Lung (tissue), 11 donors: ENCODE measurements at regions not wholly inside any gene's neighbourhood (a gene's known extent, or its start where the extent isn't known, plus 50 kb on each side); places are given as distances from the start of the nearest gene placed in this dataset.

ENCODE experiments used
- ATAC-seq: fragments of 200-7000 bp; cut with Tn5 transposase; one replicate; pipeline ENCODE4 v1.9.1; 2020; ENCODE audit warnings: moderate number of reproducible peaks; ENCODE audit not compliant: insufficient read depth, low FRiP score
- DNase-seq, 3 donors: peaks; one replicate each; pipeline ENCODE4 v3.0.0-alpha.2; 2013 to 2017
- H3K27ac ChIP-seq, 2 donors: one replicate each; pipeline ENCODE4 v1.5.1; 2013; ENCODE audit warnings: mild to moderate bottlenecking in 2 of 2, moderate library complexity in 2 of 2, control low read depth in 1 of 2, inconsistent platforms in 1 of 2, low read depth in 1 of 2, low read length in 1 of 2
- H3K27me3 ChIP-seq, 3 donors: one replicate each; pipeline ENCODE4 v1.5.1; 2013; ENCODE audit warnings: low read length in 2 of 3; ENCODE audit not compliant: control insufficient read depth in 3 of 3, insufficient read depth in 3 of 3
- H3K36me3 ChIP-seq, 4 donors: one replicate each; pipeline ENCODE4 v1.5.1; 2013; ENCODE audit warnings: low read length in 4 of 4, mild to moderate bottlenecking in 1 of 4, moderate library complexity in 1 of 4; ENCODE audit not compliant: control insufficient read depth in 4 of 4, insufficient read depth in 4 of 4
- H3K4me1 ChIP-seq, 5 donors: one replicate each; pipeline ENCODE4 v1.5.1; 2013; ENCODE audit warnings: low read length in 5 of 5, mild to moderate bottlenecking in 2 of 5, moderate library complexity in 1 of 5; ENCODE audit not compliant: control insufficient read depth in 5 of 5, insufficient read depth in 5 of 5
- H3K4me3 ChIP-seq: one replicate; pipeline ENCODE4 v1.5.1; 2013; ENCODE audit warnings: mild to moderate bottlenecking, control low read depth, moderate library complexity
- H3K9ac ChIP-seq, 2 donors: one replicate each; pipeline ENCODE4 v1.5.1; 2013; ENCODE audit warnings: low read length in 2 of 2, control low read depth in 1 of 2; ENCODE audit not compliant: insufficient read depth in 1 of 2
- H3K9me3 ChIP-seq, 4 donors: one replicate each; pipeline ENCODE4 v1.5.1; 2013; ENCODE audit warnings: low read length in 3 of 4, mild to moderate bottlenecking in 1 of 4, moderate library complexity in 1 of 4; ENCODE audit not compliant: control insufficient read depth in 4 of 4, insufficient read depth in 3 of 4
- WGBS, 2 donors: extraction: QIAGEN DNeasy Blood & Tissue Kit; methylation state at CpG; one replicate each; pipeline ENCODE4 v1.1.7; 2013; 5-methylcytosine and 5-hydroxymethylcytosine counted together
- TF ChIP-seq, protein P1 (sequence below): IDR thresholded peaks from 2 replicates; pipeline ENCODE4 v1.5.1; 2012; ENCODE audit warnings: mild to moderate bottlenecking; ENCODE audit errors: control extremely low read depth, extremely low read depth
- donor health status: control.
- donor health status: control.
- donor health status: Bipolar disorder and iron deficiency.
- donor health status: healthy.
- donor health status: DM: yes; HTN: yes; CAD: no.

DNA sequence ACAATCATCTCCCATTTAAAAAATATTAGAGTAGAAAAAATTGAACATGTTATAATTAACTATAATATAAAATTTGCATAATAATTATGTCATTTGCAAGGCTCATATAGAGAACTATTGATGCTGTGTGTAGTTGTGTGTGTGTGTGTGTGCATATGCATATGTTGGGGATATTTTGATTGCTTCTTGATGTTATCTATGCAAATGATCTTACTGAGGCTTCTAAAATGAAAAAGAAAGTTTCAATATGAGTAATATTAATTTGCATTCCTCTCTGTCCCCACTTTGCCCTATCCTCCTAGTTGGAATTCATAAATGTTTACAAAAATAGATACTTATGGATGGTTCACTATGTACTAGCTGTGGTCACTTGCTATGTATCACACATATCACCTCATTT is 523.3 kb downstream of the TRIB2 start:
- Histone ChIP-seq H3K27me3 (no peaks in the 10 kb centered on the region), H3K4me1 (peaks cover 0 to 3% (median 0%) of the 10 kb centered on the region in 5 donors), H3K4me3 (no peak overlapping the region), H3K9me3 (no peaks in the 10 kb centered on the region), H3K36me3 (no peaks in the 10 kb centered on the region), H3K9ac (no peak overlapping the region), H3K27ac (no peak overlapping the region)
- TF ChIP-seq, protein P1, sequence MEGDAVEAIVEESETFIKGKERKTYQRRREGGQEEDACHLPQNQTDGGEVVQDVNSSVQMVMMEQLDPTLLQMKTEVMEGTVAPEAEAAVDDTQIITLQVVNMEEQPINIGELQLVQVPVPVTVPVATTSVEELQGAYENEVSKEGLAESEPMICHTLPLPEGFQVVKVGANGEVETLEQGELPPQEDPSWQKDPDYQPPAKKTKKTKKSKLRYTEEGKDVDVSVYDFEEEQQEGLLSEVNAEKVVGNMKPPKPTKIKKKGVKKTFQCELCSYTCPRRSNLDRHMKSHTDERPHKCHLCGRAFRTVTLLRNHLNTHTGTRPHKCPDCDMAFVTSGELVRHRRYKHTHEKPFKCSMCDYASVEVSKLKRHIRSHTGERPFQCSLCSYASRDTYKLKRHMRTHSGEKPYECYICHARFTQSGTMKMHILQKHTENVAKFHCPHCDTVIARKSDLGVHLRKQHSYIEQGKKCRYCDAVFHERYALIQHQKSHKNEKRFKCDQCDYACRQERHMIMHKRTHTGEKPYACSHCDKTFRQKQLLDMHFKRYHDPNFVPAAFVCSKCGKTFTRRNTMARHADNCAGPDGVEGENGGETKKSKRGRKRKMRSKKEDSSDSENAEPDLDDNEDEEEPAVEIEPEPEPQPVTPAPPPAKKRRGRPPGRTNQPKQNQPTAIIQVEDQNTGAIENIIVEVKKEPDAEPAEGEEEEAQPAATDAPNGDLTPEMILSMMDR = no peak
- ATAC-seq (no peak), DNase-seq (no peak)

DNA sequence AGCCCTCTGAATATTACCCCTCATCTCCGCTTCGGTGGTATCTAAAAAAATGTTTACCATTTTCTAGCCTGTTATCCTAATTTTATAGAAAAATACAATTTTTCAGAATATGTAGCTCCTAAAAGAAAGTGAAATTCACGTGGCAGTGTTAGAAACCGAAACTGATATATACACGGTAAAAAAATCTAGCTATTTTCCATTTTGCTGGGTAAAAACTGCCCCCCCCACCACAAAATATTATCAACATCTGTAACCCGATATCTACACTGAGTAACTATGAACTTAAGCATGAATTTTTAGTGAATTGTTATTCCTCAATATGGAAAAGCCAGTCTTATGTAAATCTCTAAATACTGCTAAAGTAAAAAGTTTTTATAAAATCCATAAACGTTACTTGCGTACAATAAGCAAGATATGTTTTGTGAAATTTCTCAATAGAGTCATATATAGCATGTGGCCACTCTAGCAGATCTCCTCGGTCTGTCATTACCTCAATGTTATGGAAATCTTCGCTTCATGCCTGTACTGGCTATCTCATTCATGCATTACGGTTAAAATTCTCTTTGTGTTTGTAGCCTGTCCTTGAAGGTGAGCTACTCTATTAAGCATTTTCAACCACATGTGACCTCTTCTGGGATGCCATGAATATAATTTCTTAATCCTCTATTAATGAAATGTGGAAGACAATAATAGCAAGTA is 524.2 kb downstream of the TRIB2 start:
- no peak overlapping the region for H3K4me3 ChIP-seq
- no peaks in the 10 kb centered on the region for H3K27me3 ChIP-seq
- H3K9ac ChIP-seq = no peak overlapping the region
- TF ChIP-seq, protein P1 = no peak
- no peak overlapping the region for H3K27ac ChIP-seq
- no peak for DNase-seq
- no peaks in the 10 kb centered on the region for H3K9me3 ChIP-seq
- ATAC-seq = no peak
- WGBS, 2 donors = 74 to 87% methylated on average over 11 of the region's 11 CpGs
- peaks cover 0 to 3% (median 0%) of the 10 kb centered on the region in 5 donors for H3K4me1 ChIP-seq
- no peaks in the 10 kb centered on the region for H3K36me3 ChIP-seq

DNA sequence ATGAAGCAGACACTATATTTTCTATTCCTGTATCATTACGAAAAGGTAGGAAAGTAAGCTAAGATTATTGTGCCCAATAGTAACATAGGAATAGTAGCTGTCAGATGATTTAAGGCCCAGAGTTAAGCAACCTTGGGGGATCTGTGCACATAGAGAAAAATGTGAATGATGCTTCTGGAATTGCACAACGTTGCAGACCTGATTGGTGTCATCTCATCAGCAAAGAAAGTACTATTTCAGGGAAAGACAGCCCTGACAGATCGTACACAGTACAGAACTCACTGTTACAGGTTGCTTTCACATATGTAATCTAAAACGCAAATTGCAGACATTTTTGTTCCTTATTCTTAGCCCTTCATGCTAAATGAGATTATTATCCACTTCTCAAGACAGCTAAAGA is 535.9 kb downstream of the TRIB2 start:
- H3K4me1 ChIP-seq = no peaks in the 10 kb centered on the region
- H3K27ac ChIP-seq = no peak overlapping the region
- H3K36me3 ChIP-seq = no peaks in the 10 kb centered on the region
- no peak overlapping the region for H3K4me3 ChIP-seq
- WGBS, 2 donors = 66 to 69% methylated on average over 4 of the region's 4 CpGs
- DNase-seq (no peak), ATAC-seq (no peak)
- TF ChIP-seq, protein P1 = no peak
- no peaks in the 10 kb centered on the region for H3K9me3 ChIP-seq
- no peak overlapping the region for H3K9ac ChIP-seq
- no peaks in the 10 kb centered on the region for H3K27me3 ChIP-seq

DNA sequence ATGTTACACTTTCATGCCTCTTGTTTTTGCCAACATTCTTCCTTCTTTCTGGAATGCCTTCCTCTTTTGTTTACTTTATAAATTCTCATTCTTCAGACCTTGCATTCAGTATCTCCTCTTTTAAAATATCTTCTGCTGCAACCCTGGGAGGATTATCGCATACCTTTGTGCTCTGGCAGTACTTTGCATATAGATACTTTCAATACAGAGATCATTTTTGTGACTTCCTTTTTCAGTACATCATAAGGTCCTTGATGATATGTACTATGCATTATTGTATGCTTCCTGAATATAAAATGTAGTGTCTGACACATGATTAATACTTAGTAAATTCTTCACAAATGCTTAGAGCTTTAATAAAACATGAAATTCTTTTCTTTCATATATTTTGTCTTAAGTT is 538.7 kb downstream of the TRIB2 start:
- ATAC-seq (no peak), DNase-seq (no peak)
- H3K4me3 ChIP-seq = no peak overlapping the region
- no peaks in the 10 kb centered on the region for H3K27me3 ChIP-seq
- no peaks in the 10 kb centered on the region for H3K9me3 ChIP-seq
- H3K36me3 ChIP-seq = no peaks in the 10 kb centered on the region
- no peak overlapping the region for H3K27ac ChIP-seq
- WGBS, 2 donors = 68 to 78% methylated on average over 1 of the region's 1 CpG
- no peak overlapping the region for H3K9ac ChIP-seq
- TF ChIP-seq, protein P1 = no peak
- H3K4me1 ChIP-seq = no peaks in the 10 kb centered on the region
